Tibial artery (tissue), 4 donors: ENCODE measurements at regions not wholly inside any gene's neighbourhood (a gene's known extent, or its start where the extent isn't known, plus 50 kb on each side); places are given as distances from the start of the nearest gene placed in this dataset.
A peak's percentile ranks its signal among the peaks of the same experiment; 100 is the strongest.

ENCODE experiments used
- DNase-seq, 2 donors: peaks; one replicate each; pipeline ENCODE4 v3.0.0-alpha.2; 2019
- H3K27ac ChIP-seq, 2 donors: fragments of 200-600 bp; sonication (generic) in 1 of 2; 1 replicate in 1 of 2; 2 replicates in 1 of 2; pipeline ENCODE4 v1.5.1; 2018 to 2019; ENCODE audit warnings: mild to moderate bottlenecking in 1 of 2
- H3K27me3 ChIP-seq, 2 donors: fragments of 200-600 bp; sonication (generic) in 1 of 2; one replicate each; pipeline versions ENCODE4 v1.5.1 to v1.6.0; 2016 to 2019
- H3K36me3 ChIP-seq, 3 donors: fragments of 200-600 bp; sonication (generic) in 2 of 3; one replicate each; pipeline ENCODE4 v1.5.1; 2016 to 2019; ENCODE audit warnings: mild to moderate bottlenecking in 2 of 3
- H3K4me1 ChIP-seq, 4 donors: fragments of 200-600 bp; sonication (generic) in 2 of 4; 1 replicate in 3 of 4; 2 replicates in 1 of 4; pipeline ENCODE4 v1.5.1; 2016 to 2019
- H3K4me3 ChIP-seq, 2 donors: fragments of 200-600 bp; sonication (generic) in 1 of 2; 1 replicate in 1 of 2; 2 replicates in 1 of 2; pipeline ENCODE4 v1.5.1; 2018 to 2019; ENCODE audit warnings: mild to moderate bottlenecking in 2 of 2
- H3K9me3 ChIP-seq, 3 donors: fragments of 200-600 bp; sonication (generic) in 1 of 3; one replicate each; pipeline ENCODE4 v1.5.1; 2016 to 2019
- CTCF ChIP-seq, 2 experiments: fragments of 200-600 bp in 1 of 2; fragments of 450-650 bp in 1 of 2; IDR thresholded peaks; one replicate each; pipeline ENCODE4 v1.5.1; 2017 to 2019; ENCODE audit warnings: antibody characterized with exemption in 2 of 2, mild to moderate bottlenecking in 1 of 2, moderate library complexity in 1 of 2
- intact Hi-C: fragments of 100-400 bp; cut with DNase I; formaldehyde crosslinking; loops from one replicate; pipeline ENCODE4 v1.15.0; 2023; ENCODE audit warnings: low total_unique reads

GRCh38 chr16:31712064-31712540 is 161.5 kb upstream of the ZNF267 start:
- no peaks in the 10 kb centered on the region for H3K9me3 ChIP-seq
- no peak for TF ChIP-seq CTCF (IDR thresholded peaks at IDR 0.05)
- intact Hi-C loops: no loop called here
- H3K36me3 ChIP-seq: peaks cover 0 to 31% (median 5%) of the 10 kb centered on the region in 3 donors
- no peak for DNase-seq
- peaks cover 0 to 22% (median 14%) of the 10 kb centered on the region in 4 donors for H3K4me1 ChIP-seq
- H3K4me3 ChIP-seq: no peak overlapping the region
- no peak overlapping the region for H3K27ac ChIP-seq
- no peaks in the 10 kb centered on the region for H3K27me3 ChIP-seq

GRCh38 chr16:31713071-31713944 is 160.3 kb upstream of the ZNF267 start:
- Histone ChIP-seq H3K4me3 (peak overlapping the region; percentile 94 to 97), H3K4me1 (peaks cover 0 to 22% (median 16%) of the 10 kb centered on the region in 4 donors), H3K9me3 (no peaks in the 10 kb centered on the region), H3K36me3 (peaks cover 0 to 19% (median 5%) of the 10 kb centered on the region in 3 donors), H3K27me3 (no peaks in the 10 kb centered on the region), H3K27ac (peak overlapping the region; percentile 95 to 96)
- intact Hi-C loops: no loop called here
- peak; percentile 94 to 96 for DNase-seq
- TF ChIP-seq CTCF (IDR thresholded peaks at IDR 0.05): peak in 1 of 2 experiments; percentile 6

GRCh38 chr16:31713945-31714902 is 159.4 kb upstream of the ZNF267 start:
- peaks cover 0 to 31% (median 20%) of the 10 kb centered on the region in 4 donors for H3K4me1 ChIP-seq
- peaks cover 0 to 10% (median 5%) of the 10 kb centered on the region in 3 donors for H3K36me3 ChIP-seq
- TF ChIP-seq CTCF (IDR thresholded peaks at IDR 0.05): no peak
- H3K27ac ChIP-seq: peak overlapping the region; percentile 95 to 96
- DNase-seq: no peak
- no peaks in the 10 kb centered on the region for H3K9me3 ChIP-seq
- intact Hi-C loops: no loop called here
- peak overlapping the region; percentile 94 to 97 for H3K4me3 ChIP-seq
- no peaks in the 10 kb centered on the region for H3K27me3 ChIP-seq

- H3K36me3 ChIP-seq: peaks cover 0 to 9% (median 5%) of the 10 kb centered on the region in 3 donors
- H3K27me3 ChIP-seq: no peaks in the 10 kb centered on the region
- no peaks in the 10 kb centered on the region for H3K9me3 ChIP-seq
- TF ChIP-seq CTCF (IDR thresholded peaks at IDR 0.05): no peak
- intact Hi-C loops: no loop called here
- H3K27ac ChIP-seq: no peak overlapping the region
- H3K4me3 ChIP-seq: no peak overlapping the region
- no peak for DNase-seq
- peaks cover 0 to 34% (median 22%) of the 10 kb centered on the region in 4 donors for H3K4me1 ChIP-seq
These were observed 158.6 kb upstream of the ZNF267 start for GRCh38 chr16:31714903-31715504.

- DNase-seq: no peak
- no peaks in the 10 kb centered on the region for H3K9me3 ChIP-seq
- no peak for TF ChIP-seq CTCF (IDR thresholded peaks at IDR 0.05)
- H3K4me3 ChIP-seq: no peak overlapping the region
- intact Hi-C loops: no loop called here
- no peaks in the 10 kb centered on the region for H3K27me3 ChIP-seq
- H3K36me3 ChIP-seq: peaks cover 0 to 9% (median 5%) of the 10 kb centered on the region in 3 donors
- no peak overlapping the region for H3K27ac ChIP-seq
- H3K4me1 ChIP-seq: peaks cover 0 to 34% (median 22%) of the 10 kb centered on the region in 4 donors
These were observed 157.7 kb upstream of the ZNF267 start for GRCh38 chr16:31715915-31716314.
